ENCODE measurements at regions not wholly inside any gene's neighbourhood (a gene's known extent, or its start where the extent isn't known, plus 50 kb on each side); places are given as distances from the start of the nearest gene placed in this dataset.

DNA sequence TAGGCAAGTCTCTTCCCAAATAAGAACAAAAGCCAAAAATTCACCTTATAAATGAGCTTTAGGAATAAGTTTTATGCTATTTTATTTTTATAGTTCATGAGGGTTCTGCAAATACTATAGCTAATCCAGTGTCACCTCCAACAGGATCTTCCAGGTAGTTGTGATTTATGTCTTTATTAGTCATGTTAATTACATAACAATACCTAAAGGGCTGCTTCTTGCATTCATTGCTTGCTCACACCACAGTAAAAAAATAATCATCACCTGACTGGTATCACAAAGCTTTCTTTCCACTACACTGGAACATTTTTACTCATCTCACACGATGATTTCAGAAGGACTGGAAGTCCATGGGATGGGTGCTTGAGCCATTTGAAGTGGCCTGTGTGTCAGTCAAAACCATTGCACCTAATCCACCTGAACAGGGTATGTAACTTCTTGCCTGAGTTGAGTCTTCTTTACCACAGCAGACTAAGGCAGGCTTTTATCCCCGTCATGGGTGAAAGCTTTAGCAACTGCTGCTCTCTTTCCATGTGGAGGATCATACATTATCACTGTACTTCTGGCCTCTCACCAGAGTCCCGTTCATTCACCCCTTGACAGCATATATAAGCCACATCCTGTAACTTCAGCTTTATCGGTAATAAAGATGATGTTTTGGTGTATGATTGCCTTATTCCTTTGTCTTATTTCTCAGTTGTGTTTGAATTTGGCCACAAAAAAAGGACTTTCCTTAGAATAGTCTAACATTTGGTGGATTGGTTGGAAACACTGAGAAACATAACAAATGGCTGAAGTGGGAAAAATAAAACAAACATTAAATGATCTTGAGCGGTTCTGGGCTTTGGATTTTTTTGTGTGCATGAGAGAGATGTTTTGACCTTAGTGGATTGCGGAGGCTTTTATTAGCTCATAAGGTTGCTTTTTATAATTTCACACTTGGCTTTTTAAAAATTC lies 382.6 kb upstream of the THBS1 start:
- no peak for DNase-seq (ENCODE audit: low read depth, low spot score)

GRCh38 chr15:39199076-39199475 lies 381.8 kb upstream of the THBS1 start:
- no peak for DNase-seq (ENCODE audit: low read depth, low spot score)

- no peak for DNase-seq (ENCODE audit: low read depth, low spot score)
These were observed 380.3 kb upstream of the THBS1 start for GRCh38 chr15:39200586-39200985.

DNA sequence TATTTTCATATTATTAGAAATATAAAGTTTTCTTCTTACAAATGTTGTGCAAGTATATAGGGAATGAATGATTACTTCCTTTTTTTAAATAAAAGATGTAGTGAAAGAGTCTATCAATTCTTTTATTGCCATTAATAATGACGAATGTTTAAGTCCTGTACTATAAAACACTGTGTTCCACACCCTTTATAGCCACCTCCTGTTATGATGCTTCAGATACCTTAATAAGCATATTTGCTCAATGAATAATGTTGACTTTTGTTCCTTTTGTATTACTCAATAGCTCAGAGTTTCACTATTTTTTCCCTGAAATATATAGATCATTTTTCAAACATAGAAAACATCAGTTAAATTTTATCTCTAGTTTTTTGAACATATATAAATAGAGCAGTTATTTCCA lies 378.2 kb upstream of the THBS1 start:
- DNase-seq (ENCODE audit: low read depth, low spot score), result no peak

DNA sequence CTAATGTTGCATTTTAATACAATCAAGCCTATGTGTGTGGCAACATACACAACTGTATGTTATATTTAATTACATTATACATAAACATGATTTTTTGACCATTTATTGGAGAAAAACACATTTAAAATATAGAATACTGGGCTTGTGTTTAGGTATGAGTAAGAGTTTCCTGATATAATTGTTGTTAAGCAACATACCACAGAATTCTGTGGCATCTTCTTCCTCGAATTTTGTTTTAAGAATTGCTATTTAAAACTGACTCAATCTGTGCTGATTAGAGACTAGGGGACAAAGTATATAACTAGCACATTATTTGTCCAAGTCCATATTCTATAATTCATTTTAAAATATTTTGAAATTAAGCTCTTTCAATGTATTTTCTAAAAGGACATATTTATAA lies 376.8 kb upstream of the THBS1 start:
- DNase-seq (ENCODE audit: low read depth, low spot score), result no peak

DNA sequence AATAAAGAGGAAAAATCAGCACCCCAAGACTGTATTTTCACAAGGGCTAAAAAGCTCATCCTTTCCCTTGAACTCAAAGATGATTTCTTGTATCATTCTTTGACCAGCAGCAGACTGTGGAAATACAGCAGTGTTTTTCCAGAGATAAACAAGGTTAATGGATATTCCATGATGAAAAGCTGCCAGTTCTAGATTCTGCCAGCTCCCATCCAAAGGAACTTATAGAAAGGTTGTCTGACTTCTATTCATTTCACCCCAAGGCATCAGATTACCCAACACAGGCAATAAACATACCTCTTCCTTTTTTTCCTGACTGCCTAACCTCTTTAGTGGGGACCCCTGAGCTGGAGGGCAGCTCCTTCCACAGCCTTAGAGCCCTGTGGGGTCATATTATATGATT lies 375.8 kb upstream of the THBS1 start:
- no peak for DNase-seq (ENCODE audit: low read depth, low spot score)

GRCh38 chr15:39205506-39206371 lies 375.1 kb upstream of the THBS1 start:
- DNase-seq (ENCODE audit: low read depth, low spot score), result no peak

DNA sequence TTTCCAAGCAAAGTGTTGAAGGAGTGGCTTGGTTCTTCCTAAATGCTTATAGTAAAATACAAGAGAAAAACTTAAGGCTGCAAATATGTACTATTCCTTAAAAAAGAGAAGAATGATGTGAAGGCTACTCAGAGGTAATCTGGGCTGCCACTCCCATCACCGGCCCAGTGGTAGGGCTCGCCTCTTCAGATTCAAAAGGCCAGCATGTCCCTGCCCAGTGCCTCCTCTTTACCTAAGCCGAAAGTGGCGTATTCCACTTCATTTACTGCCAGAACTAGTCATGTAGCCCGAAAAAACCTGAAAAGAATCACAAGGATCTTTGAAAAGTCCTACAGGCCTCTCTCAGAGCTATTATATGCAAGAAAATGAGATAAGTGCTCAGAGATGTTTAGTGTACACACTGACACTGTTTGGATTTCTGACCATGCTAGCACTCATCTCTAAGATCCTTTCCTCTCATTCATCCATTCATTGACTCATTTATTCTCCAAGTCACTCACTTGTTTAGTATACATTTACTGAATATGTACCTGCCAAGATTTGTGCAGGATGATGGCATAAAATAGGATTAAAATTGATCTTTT lies 373.3 kb upstream of the THBS1 start:
- DNase-seq (ENCODE audit: low read depth, low spot score), result no peak

- no peak for DNase-seq (ENCODE audit: low read depth, low spot score)
These were observed 372.7 kb upstream of the THBS1 start for GRCh38 chr15:39208187-39208586.

DNA sequence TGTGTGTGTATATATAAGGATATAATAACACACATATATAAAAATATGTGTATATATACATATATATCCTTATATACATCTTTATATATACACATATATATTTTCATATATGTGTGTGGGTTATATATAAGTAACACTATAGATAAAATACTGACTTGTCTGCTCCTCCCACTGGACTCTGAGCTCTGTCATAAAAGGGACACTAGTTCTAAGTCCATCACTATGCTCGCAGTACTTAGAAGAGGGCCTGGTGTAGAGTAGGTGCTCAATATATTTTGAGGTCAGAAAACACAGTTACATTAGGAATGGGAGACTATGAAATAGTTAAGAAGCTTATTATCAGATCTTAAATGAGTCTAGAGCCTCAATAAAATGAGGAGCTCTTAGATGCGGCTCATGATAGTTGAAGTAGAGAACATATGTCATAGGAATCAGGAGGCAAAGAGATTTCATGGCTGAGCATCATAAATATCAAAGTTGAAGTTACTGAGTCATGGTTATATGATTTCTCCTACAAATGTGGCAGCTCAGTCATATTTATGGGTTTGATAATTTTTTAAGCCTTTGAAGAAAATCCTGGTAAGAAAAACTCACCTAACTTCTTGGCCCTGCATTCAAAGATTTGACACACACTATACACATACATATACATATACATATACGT lies 371.2 kb upstream of the THBS1 start:
- DNase-seq (ENCODE audit: low read depth, low spot score), result no peak

DNA sequence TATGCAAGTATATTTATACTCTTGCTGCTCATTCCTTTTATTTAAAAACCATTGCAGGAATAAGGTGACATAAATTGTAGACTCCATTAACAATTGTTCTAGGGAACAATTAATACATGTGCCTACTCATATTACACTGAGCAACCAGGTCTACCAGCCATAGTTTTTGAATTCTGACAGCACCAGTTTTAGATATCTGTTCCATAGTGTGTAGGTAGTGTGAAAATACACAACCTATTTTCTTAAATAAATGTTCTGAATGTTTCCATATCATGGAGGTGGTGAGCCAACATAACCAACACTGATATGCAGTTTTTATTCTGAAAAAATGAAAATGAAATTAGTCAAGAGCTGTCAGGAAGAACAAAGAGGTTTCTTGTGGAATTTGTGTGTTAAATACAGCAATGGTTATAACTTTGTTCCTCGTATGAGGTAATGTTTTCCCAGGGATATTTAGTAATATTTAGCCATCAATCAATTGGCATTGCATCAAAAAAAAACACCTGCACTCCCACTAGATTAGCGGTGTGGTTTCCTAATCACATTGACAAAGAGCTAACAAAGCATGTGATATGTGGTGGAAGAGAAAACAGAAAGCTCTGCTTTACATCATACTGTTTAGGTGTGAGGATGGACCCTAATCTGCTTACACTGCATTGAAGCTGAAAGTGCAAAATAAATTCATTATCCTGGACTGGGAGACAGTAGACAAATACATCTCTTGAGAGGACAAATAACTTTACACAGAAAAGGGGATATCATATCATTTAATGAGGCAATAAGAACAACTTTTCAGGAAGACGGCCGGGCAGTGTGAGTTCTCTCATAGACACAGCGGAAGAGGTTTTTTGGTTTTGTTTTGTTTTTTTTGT lies 369.5 kb upstream of the THBS1 start:
- DNase-seq (ENCODE audit: low read depth, low spot score), result no peak

DNA sequence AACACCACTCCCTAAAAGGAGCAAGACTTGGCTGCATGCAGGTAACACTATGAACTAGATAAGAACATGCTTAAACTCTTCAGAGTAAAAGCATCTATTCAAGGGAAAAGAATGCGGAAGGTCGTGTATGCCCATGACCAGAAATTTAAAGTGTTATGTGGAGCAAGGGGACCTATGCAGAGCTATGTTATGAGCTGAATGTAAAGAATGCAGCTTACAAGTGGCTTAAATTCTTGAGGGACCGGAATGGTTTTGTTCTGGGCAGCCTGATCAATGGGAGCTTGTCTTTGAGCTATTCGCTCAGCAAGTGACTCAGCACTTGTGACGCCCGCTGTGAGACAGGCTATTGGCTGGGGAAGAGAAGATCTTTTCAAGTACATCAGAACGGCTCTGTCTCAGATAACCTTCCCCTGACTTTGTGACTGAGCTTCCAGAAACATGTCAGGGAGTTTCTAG lies 367.5 kb upstream of the THBS1 start:
- DNase-seq (ENCODE audit: low read depth, low spot score), result no peak

- DNase-seq (ENCODE audit: low read depth, low spot score), result no peak
These were observed 365.9 kb upstream of the THBS1 start for GRCh38 chr15:39215015-39215414.

DNA sequence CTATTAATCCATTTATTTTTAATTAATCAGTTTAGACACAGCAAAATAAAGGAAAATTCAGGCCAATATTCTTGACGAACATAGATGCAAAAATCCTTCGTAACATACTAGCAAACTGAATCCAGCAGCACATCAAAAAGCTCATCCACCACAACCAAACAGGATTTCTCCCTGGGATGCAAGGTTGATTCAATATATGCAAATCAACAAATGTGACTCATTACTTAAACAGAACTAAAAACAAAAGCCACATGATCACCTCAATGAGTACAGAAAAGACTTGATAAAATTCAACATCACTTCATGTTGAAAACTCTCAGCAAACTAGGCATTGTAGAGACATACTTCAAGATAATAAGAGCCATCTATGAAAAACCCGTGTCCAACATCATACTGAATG lies 364.1 kb upstream of the THBS1 start:
- no peak for DNase-seq (ENCODE audit: low read depth, low spot score)

DNA sequence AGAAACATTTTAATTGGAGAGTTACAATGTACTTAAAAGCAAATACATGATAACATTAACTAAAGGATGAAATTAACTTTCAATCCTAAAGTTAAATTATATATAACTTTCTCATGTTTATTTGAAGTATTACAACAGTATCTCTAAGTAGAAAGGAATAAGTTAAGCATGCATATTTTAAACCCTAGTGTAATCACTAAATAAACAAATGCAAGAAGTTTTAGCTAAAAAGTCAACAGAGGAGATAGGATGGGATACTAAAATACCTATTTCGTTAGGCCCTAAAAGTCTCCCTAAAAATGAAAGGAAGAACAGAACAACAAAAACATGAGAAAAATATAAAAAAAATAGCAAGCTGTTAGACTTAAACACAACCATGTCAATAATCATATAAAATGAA lies 361.3 kb upstream of the THBS1 start:
- DNase-seq (ENCODE audit: low read depth, low spot score), result no peak

- no peak for DNase-seq (ENCODE audit: low read depth, low spot score)
These were observed 354.5 kb upstream of the THBS1 start for GRCh38 chr15:39226169-39226937.

GRCh38 chr15:39227001-39227400 lies 353.9 kb upstream of the THBS1 start:
- DNase-seq (ENCODE audit: low read depth, low spot score), result no peak

DNA sequence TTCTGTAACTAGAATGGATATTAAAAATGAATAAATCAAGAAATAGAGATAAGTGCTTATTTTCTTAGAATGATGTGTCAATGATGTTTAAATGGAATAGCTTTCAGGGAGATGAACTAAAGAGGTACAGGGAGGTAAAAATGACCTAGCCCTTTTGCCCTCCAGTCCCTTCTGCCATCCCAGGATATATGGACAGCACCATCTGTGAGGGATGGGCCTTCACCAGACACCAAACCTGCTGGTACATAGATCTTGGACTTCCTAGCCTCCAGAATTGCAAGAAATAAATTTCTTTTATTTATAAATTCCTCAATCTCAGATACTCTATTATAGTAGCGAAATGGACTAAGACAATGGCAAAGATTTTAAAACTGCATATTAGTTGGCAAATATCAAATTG lies 352.0 kb upstream of the THBS1 start:
- DNase-seq (ENCODE audit: low read depth, low spot score), result no peak

- DNase-seq (ENCODE audit: low read depth, low spot score), result peak; percentile 100
These were observed 350.5 kb upstream of the THBS1 start for GRCh38 chr15:39230205-39230907.
